HG03045 (cell line): ENCODE measurements at regions not wholly inside any gene's neighbourhood (a gene's known extent, or its start where the extent isn't known, plus 50 kb on each side); places are given as distances from the start of the nearest gene placed in this dataset.
"Not testable (repeated sequence)": the region's sequence is repeated elsewhere in the genome, so short reads cannot be mapped to it uniquely, and the experiment has no call there.

Source experiments
- ATAC-seq: cut with Tn5 transposase; IDR thresholded peaks from one replicate; pipeline ENCODE4 v1.9.1; 2021; ENCODE audit warnings: mild to moderate bottlenecking, moderate library complexity; ENCODE audit not compliant: unreplicated experiment

DNA sequence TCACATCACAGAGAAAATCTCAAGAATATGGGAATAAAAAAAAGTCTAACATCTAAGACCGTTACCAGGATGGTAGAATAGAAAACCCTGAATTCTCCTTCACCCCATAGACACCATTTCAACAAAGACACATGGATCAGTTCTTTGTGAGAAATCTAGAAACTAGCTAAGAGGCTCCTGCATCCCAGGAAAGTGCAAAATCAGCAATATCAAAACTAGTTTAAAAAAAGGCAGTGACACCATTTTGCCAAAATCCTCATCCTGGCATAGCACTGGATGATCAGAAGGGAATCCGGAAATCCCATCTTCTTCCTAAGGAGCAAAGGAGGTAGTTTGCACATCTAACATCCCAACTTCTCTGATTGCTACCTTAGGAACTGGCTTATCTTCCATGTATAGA, 88.9 kb upstream of the MAGEE2 start:
- ATAC-seq, result no peak

- ATAC-seq, result no peak
These were observed 98.4 kb upstream of the MAGEE2 start for GRCh38 chrX:75883446-75883845.

GRCh38 chrX:75887833-75888232, 102.8 kb upstream of the MAGEE2 start:
- no peak for ATAC-seq

DNA sequence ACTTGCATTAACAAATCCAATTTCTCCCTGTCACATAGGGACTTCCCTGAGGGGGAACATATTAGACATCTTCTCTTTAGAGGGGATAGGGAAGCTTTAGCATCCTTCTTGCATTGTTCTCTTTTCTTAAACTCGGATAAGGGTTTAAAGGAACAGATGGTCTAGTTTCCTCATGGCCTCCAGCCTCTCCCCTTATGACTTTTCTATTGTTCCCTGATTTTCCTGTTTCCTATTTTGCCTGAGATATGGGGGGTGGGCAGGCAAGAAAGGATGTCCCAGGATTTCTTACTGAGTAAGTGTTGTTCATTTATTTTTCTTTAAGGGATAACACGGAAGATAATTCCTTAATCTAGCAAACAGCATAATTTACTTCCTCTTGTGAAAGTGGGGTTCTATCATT, 107.7 kb upstream of the MAGEE2 start:
- ATAC-seq, result no peak

GRCh38 chrX:75893281-75893680, 108.2 kb upstream of the MAGEE2 start:
- ATAC-seq, result no peak

- ATAC-seq, result no peak
These were observed 126.7 kb upstream of the MAGEE2 start for GRCh38 chrX:75911716-75912115.

- no peak for ATAC-seq
These were observed 172.1 kb upstream of the MAGEE2 start for GRCh38 chrX:75957107-75957610.

DNA sequence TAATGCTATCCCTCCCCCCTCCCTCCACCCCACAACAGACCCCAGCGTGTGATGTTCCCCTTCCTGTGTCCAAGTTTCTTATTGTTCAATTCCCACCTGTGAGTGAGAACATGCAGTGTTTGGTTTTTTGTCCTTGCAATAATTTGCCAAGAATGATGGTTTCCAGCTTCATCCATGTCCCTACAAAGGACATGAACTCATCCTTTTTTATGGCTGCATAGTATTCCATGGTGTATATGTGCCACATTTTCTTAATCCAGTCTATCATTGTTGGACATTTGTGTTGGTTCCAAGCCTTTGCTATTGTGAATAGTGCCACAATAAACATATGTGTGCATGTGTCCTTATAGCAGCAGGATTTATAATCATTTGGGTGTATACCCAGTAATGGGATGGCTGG, 176.3 kb upstream of the MAGEE2 start:
- ATAC-seq, result not testable (repeated sequence)

DNA sequence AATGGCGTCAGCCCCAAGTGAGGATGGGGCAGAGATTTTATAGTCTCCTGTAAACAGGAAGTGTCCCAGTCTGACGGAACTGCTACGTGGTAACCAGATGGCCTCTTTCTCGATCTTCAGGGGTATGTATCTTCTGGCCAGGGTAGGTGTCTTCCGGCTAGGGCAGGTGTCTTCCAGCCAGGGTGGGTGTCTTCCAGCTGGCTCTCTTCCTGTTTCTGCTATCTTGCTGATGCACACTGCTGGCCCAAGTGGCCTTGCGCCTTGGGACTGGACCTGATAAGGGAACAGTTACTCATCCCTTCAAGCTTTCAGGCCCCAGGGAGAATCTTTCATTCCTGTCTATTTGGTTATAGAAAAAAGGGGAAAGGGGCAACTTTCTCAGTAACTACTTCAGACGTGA, 178.7 kb upstream of the MAGEE2 start:
- no peak for ATAC-seq

GRCh38 chrX:75968293-75968692, 183.2 kb upstream of the MAGEE2 start:
- no peak for ATAC-seq

DNA sequence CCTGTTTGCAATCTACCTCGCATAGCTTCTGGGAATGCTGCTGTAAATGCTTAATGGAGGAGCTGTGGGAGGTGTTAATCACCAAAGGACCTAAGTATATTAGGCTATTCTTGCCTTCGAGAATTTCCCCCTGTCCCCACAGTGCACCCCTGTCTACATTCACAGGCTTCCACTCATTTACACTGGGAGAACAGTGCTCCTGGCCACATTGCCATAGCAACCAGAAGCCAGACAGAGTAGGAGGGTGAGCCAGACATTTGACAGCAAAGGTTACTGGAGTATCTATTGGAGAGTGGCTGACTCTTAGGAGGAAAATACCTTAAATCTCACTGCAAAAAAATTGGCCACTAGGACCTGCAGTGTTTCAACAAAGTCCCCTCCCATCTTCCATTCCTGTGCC, 185.9 kb upstream of the PBDC1 start:
- no peak for ATAC-seq

- peak; percentile 67 for ATAC-seq
These were observed 182.9 kb upstream of the PBDC1 start for GRCh38 chrX:75989806-75990590.

DNA sequence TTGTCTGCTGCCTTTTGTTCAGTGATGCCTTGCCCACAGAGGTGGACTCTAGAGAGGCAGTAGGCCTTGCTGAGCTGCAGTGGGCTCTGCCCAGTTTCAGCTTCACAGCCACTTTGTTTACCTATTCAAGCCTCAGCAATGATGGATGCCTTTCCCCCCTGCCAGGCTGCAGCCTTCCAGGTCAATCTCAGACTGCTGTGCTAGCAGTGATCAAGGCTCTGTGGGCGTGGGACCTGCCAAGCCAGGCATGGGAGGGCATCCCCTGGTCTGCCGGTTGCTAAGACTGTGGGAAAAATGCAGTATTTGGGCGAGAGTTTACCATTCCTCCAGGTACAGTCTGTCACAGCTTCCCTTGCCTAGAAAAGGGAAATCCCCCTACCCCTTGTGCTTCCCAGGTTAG, 175.2 kb upstream of the PBDC1 start:
- no peak for ATAC-seq

DNA sequence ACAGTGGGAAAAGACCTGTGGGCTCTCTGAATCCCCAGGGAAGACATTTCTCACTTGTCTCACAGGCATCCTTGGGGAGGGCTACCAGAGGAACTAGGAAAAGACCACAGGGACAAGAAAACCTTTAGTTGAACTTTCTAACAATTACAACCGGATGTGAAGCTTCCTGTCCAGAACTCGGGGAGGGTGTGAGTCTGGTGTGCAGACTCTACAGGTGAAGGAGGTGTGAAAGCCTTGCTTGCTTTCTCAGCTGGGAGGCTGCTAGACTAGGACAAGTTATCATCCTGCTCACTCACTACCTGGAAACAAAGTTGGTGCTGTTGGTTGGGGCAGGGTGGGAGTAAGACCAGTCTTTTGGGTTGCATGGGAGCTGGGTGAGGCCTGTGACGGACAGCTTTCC, 158.5 kb upstream of the PBDC1 start:
- no peak for ATAC-seq

- ATAC-seq, result no peak
These were observed 146.6 kb upstream of the PBDC1 start for GRCh38 chrX:76026292-76026691.

- ATAC-seq, result no peak
These were observed 146.1 kb upstream of the PBDC1 start for GRCh38 chrX:76026751-76027150.

DNA sequence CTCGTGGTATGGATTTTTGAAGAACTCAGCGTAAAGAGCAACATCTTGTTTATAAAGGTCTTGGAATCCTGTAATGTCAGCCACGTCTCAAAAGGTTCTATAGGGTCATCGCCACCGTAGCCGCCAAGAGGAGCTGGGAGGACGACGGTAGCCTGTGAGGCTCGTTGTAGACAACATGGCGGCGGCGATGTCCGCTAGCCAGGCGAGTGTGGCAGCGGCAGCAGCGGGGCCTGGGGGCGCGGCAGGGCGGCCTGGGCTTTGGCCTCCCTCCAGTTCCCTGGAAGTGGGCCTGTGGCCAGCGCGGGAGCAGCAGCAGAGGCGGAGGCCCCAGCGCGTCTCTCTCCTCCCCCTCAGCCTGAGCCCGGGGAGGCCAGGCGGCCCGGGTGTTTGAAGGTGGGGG, 143.5 kb upstream of the PBDC1 start:
- no peak for ATAC-seq

DNA sequence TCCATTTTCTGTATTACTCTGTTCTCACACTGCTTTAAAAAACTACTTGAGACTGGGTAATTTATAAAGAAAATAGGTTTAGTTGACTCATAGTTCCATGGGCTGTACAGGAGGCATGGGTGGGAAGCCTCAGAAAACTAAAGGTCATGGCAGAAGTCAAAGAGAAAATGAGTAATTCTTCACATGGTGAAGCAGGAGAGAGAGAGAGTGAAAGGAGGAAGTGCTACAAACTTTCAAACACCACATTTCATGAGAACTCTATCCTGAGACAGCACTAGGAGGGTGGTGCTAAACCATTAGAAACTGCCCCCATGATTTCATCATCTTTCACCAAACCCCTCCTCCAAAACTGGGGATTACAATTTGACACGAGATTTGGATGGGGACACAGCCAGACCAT, 108.0 kb upstream of the PBDC1 start:
- no peak for ATAC-seq

DNA sequence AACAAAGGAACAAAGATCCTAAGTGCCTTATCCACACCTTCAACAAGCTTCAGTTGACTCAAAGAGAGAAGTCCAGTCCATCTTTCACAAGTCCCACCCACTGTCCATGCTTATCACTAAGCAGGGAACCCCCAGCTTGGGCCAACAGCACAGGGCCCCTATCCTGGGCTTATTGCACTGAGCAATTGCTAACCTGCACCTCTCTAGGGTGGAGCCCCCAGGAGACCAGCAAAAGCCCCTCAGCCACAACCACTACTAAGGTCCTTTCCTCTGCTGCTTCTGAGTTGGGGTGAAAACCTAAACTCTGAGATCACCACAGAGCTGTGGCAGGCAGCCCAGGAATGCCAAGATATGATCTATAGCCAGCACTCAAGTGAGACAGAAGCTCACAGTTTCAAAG, 96.7 kb upstream of the PBDC1 start:
- ATAC-seq, result no peak

GRCh38 chrX:76109654-76110053, 63.2 kb upstream of the PBDC1 start:
- ATAC-seq, result no peak
